ENCODE measurements at regions not wholly inside any gene's neighbourhood (a gene's known extent, or its start where the extent isn't known, plus 50 kb on each side); places are given as distances from the start of the nearest gene placed in this dataset.
"Not testable (repeated sequence)": the region's sequence is repeated elsewhere in the genome, so short reads cannot be mapped to it uniquely, and the experiment has no call there.

DNA sequence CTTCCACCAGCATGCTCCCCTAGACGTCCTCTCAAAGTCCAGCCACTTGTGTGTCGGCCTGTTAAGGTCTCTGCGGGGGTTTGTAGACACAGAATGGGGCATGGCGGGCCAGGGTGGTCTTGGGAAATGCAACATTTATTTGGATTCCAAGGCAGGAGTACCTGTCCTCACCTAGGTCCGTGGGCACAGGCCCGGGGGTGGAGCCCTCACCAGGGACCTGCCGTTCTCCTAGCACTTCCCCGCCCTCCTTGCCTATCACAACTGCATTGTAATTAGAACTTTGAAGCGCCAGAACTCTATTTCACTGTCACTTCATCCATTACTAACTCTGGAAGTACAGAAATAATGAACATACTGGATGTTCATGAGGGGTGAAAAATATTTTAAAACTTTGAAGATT is 268.3 kb upstream of the ACTBL2 start:
- DNase-seq (ENCODE audit: low read depth in 2 of 2) = no peak

- no peak for DNase-seq (ENCODE audit: low read depth in 2 of 2)
Observed at GRCh38 chr5:57750282-57750681, 267.7 kb upstream of the ACTBL2 start.

DNA sequence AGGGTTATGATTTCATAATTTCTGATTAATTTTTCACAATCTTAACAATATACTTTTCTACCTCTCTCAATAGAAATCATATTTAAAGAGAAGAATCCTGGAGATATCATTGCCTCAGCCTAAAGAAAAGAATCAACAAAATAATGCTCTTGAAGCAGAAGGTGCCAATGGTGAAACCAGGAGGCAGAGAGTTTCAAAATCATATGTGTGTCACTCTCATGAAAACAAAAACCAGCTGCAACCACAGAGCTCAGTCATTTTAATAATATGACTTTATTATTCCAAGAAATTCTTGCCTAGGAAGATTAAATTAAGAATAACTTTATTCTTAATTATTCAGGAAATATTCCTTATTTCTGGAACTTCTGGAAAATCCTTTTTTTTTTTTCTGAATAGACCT is 266.8 kb upstream of the ACTBL2 start:
- DNase-seq (ENCODE audit: low read depth in 2 of 2) = no peak

- no peak for DNase-seq (ENCODE audit: low read depth in 2 of 2)
Observed at GRCh38 chr5:57745700-57746651, 263.4 kb upstream of the ACTBL2 start.

- no peak for DNase-seq (ENCODE audit: low read depth in 2 of 2)
Observed at GRCh38 chr5:57745029-57745428, 262.4 kb upstream of the ACTBL2 start.

GRCh38 chr5:57741336-57741735 is 258.7 kb upstream of the ACTBL2 start:
- DNase-seq (ENCODE audit: low read depth in 2 of 2) = no peak

DNA sequence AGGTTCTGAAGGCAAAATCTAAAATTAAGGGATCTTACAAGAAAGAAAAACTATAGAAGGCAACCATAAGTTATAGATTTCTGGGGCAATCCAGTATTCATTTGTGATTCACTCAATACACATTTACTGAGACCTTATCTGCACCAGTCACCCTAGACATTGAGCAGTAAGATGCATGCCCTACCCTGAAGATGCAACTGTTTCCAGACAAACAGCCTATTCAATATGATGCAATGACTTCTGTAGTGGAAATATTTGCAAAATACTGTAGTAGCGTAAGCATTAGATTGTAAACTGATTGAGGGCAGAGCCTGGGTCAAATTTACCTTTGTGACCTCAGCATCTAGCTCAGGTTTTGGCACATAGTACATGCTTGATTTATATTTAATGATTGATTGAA is 256.2 kb upstream of the ACTBL2 start:
- no peak for DNase-seq (ENCODE audit: low read depth in 2 of 2)

DNA sequence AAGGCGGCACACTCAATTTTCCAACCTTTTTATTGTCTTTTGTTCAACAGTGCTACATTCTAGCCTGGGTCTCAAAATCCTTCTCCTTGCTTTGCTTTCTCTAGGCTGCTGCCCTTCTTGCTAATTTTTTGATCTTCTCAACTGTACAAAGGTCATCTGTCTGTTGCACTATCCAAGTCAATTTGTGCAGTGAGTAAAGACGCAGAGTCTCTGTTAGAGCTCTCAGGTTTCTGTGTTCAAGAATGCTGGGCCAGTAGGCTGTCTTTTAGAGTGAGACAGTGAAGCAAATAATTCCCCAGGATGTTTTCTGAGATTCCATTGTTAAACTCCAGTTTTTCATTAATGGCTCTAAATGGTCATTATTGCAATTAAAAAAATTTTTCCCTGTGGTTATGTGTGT is 255.7 kb upstream of the ACTBL2 start:
- DNase-seq (ENCODE audit: low read depth in 2 of 2) = no peak

GRCh38 chr5:57736716-57737115 is 254.1 kb upstream of the ACTBL2 start:
- DNase-seq (ENCODE audit: low read depth in 2 of 2) = no peak

GRCh38 chr5:57735279-57736153 is 252.9 kb upstream of the ACTBL2 start:
- peak; percentile 68 to 73 for DNase-seq (ENCODE audit: low read depth in 2 of 2)

- no peak for DNase-seq (ENCODE audit: low read depth in 2 of 2)
Observed at GRCh38 chr5:57734296-57734695, 251.7 kb upstream of the ACTBL2 start.

DNA sequence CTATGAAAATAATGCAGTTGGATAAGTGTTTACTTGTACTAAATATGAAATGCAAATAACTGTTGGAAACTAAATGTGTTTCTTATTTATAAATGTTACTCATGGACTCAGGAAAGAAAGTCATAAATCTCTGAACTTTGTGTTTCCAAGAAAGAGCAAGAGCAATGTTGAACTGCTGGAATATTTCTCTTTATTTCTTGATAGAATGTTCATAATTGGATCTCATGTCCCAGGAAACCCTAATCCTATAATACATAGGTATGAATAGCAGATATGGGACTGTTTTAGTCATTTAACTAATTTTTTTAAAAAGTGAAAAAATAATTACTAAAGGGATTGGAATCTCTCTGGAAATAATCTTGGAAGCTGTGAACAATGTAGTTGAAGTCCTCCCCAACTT is 245.0 kb upstream of the ACTBL2 start:
- no peak for DNase-seq (ENCODE audit: low read depth in 2 of 2)

- no peak for DNase-seq (ENCODE audit: low read depth in 2 of 2)
Observed at GRCh38 chr5:57725658-57726504, 243.3 kb upstream of the ACTBL2 start.

GRCh38 chr5:57724836-57725235 is 242.2 kb upstream of the ACTBL2 start:
- peak; percentile 28 to 36 for DNase-seq (ENCODE audit: low read depth in 2 of 2)

- DNase-seq (ENCODE audit: low read depth in 2 of 2) = no peak
Observed at GRCh38 chr5:57721226-57721625, 238.6 kb upstream of the ACTBL2 start.

DNA sequence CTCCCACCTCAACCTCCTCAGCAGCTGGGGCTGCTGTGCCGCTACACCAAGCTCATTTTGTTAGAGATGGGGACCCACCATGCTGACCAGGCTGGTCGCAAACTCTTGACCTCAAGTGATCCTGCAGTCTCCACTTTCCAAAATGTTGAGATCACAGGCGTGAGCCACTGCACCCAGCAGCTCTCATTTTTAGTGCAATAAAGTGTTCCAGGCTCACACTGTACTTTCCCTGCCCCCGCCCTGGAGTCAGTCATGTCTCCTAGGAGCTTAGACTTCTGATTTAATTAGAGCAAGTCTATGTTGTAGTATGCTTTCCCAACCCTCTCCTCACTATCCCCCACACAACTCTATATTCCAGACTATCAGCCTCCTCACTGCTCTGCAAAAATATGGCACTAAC is 238.0 kb upstream of the ACTBL2 start:
- DNase-seq (ENCODE audit: low read depth in 2 of 2) = no peak

- DNase-seq (ENCODE audit: low read depth in 2 of 2) = no peak
Observed at GRCh38 chr5:57719216-57719615, 236.6 kb upstream of the ACTBL2 start.

- no peak for DNase-seq (ENCODE audit: low read depth in 2 of 2)
Observed at GRCh38 chr5:57718155-57718554, 235.5 kb upstream of the ACTBL2 start.

DNA sequence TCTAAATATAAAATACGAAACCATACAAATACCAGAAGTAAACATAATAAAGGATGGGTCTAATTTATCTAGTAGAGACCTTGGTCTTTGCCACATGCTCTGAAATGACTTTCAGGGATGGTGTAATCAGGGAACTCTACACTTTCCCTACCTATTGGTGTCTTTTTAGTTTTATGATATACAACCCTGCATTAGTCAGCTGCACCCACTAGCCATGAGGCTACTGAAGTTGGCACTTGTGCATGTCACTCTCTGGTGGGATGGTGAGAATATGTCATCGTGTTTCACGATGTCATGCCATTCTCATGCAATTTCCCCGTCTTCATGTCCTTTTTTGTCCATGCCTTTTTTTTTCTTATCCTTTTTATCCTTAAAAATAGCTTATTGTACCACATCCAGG is 234.9 kb upstream of the ACTBL2 start:
- DNase-seq (ENCODE audit: low read depth in 2 of 2) = no peak

- no peak for DNase-seq (ENCODE audit: low read depth in 2 of 2)
Observed at GRCh38 chr5:57716661-57717060, 234.1 kb upstream of the ACTBL2 start.

DNA sequence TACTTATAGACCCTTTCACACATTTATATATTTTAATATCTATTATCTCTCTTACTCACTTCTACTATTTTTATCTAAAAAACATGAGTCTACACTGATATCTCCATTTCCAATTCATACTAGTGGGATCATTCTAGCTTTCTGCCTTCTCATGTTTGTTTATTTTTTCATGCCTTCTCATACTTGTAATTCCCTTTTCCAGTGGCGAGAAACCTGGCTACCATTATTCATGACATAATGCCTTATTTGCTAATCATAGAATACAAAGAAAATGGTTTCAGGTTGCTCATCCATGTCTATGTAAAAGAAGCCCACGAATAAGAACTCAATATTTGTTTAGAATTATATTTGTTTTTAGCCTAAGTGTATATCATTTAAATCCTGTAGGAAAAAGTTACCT is 232.7 kb upstream of the ACTBL2 start:
- no peak for DNase-seq (ENCODE audit: low read depth in 2 of 2)

DNA sequence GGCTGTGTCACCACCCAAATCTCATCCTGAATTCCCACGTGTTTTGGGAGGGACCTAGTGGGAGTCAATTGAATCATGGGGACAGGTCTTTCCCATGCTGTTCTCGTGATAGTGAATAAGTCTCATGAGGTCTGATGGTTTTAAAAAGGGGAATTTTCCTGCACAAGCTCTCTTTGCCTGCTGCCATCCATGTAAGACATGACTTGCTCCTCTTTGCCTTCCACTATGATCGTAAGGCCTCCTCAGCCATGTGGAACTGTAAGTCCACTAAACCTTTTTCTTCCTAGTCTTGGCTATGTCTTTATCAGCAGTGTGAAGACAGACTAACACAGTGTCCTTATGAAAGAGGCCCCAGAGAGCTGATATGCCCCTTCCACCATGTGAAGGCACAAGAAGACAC is 230.9 kb upstream of the ACTBL2 start:
- not testable (repeated sequence) for DNase-seq (ENCODE audit: low read depth in 2 of 2)
